Kidney epithelial cell (primary cell): ENCODE measurements at regions not wholly inside any gene's neighbourhood (a gene's known extent, or its start where the extent isn't known, plus 50 kb on each side); places are given as distances from the start of the nearest gene placed in this dataset.

ENCODE experiments used
- DNase-seq: peaks from one replicate; pipeline ENCODE4 v3.0.0-alpha.2; 2010; ENCODE audit warnings: low read depth
- H3K27me3 ChIP-seq: 2 replicates; pipeline ENCODE4 v1.6.0; 2011; ENCODE audit warnings: low read length; ENCODE audit not compliant: control insufficient read depth, insufficient read depth
- H3K36me3 ChIP-seq: 2 replicates; pipeline ENCODE4 v1.5.1; 2011; ENCODE audit warnings: low read length; ENCODE audit not compliant: control insufficient read depth, insufficient read depth
- H3K4me3 ChIP-seq: 2 replicates; pipeline ENCODE4 v1.5.1; 2011; ENCODE audit warnings: low read depth, mild to moderate bottlenecking, control low read depth, low read length
- CTCF ChIP-seq: IDR thresholded peaks from 2 replicates; pipeline ENCODE4 v1.5.1; 2011; ENCODE audit warnings: mild to moderate bottlenecking, moderate library complexity, low read length, control low read depth, inconsistent platforms; ENCODE audit not compliant: insufficient read depth, poor library complexity, severe bottlenecking

- Histone ChIP-seq H3K4me3 (no peak overlapping the region), H3K36me3 (no peaks in the 10 kb centered on the region), H3K27me3 (no peaks in the 10 kb centered on the region)
- TF ChIP-seq CTCF, result no peak
- no peak for DNase-seq
These were observed 245.0 kb upstream of the ADAMTS9 start for GRCh38 chr3:64932666-64933342.

DNA sequence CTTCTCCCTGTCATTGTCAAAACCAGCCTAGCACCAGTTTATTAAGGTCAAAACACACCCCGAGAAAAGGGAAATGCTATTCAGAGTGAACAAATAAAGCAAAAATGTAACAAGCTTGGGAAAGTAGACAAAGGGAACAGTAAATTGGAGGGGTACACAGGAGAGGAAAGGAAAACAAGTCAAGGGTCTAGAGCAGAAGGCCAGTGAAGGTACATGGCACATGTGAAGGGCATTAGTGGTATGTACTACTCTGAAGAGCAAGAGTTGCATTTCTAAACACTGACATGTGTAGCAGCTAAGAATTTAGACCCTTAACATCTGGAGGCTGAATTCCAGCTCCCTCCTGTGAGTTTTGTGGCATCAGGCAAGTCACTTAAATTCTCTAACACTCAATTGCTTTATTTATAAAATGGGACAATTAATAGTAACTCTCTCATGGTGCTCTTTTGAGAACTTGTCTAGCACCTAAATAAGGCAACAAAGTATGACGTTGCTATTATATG lies 244.3 kb upstream of the ADAMTS9 start:
- no peak for TF ChIP-seq CTCF
- no peak overlapping the region for H3K4me3 ChIP-seq
- H3K27me3 ChIP-seq, result no peaks in the 10 kb centered on the region

GRCh38 chr3:64930891-64931290 lies 243.1 kb upstream of the ADAMTS9 start:
- no peak for DNase-seq
- Histone ChIP-seq H3K4me3 (no peak overlapping the region), H3K27me3 (no peaks in the 10 kb centered on the region), H3K36me3 (no peaks in the 10 kb centered on the region)
- TF ChIP-seq CTCF, result no peak

More for the DNA sequence above, 244.3 kb upstream of the ADAMTS9 start:
- H3K36me3 ChIP-seq, result no peaks in the 10 kb centered on the region
- DNase-seq, result no peak

GRCh38 chr3:64928683-64929082 lies 240.9 kb upstream of the ADAMTS9 start:
- no peaks in the 10 kb centered on the region for H3K36me3 ChIP-seq
- no peaks in the 10 kb centered on the region for H3K27me3 ChIP-seq
- H3K4me3 ChIP-seq, result no peak overlapping the region
- TF ChIP-seq CTCF, result no peak
- DNase-seq, result no peak

DNA sequence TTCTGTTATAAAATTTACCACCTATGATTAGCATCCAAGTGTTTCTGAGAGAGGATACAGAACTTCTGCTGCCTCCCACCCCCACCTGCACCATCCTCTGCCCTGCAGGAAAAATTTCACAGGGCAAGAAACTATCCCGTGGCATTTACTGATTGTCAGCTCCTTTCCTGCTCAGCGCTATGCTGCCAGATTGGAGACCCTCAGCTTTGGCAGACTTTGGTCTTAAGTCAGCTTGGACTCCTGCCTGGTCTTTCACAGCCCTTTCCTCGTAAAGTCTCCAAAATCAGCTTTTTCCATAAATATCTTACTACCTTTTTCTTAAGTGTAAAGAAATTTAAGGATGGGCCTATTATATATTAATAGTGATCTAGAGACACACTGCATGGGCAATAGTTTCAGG lies 239.9 kb upstream of the ADAMTS9 start:
- Histone ChIP-seq H3K36me3 (no peaks in the 10 kb centered on the region), H3K4me3 (no peak overlapping the region), H3K27me3 (no peaks in the 10 kb centered on the region)
- no peak for TF ChIP-seq CTCF
- DNase-seq, result no peak

DNA sequence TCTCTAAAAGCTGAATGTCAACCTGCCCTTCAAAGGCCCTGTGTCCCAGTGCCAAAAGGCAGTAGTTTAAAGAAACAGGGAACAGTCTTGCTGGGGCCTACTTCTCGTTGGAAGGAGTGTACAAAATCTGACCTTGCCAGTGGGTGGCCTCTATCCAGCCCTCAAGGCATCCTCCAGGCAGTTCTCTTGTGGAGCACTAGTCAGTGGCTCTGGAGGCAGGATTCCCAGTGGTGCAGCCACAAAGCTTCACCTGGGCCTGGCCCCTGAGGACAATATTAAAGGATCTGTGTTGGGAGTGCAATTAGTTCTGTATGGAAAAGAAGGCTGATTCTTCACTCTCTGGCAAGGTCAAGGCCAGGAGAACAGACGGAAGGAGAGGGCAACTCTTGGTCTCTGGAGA lies 237.8 kb upstream of the ADAMTS9 start:
- TF ChIP-seq CTCF, result no peak
- Histone ChIP-seq H3K36me3 (no peaks in the 10 kb centered on the region), H3K4me3 (no peak overlapping the region), H3K27me3 (no peaks in the 10 kb centered on the region)
- no peak for DNase-seq
